Amniotic epithelial cell (primary cell): ENCODE measurements at regions not wholly inside any gene's neighbourhood (a gene's known extent, or its start where the extent isn't known, plus 50 kb on each side); places are given as distances from the start of the nearest gene placed in this dataset.

ENCODE experiments used
- DNase-seq: peaks from one replicate; pipeline ENCODE4 v3.0.0-alpha.2; 2010; ENCODE audit warnings: low read depth

- no peak for DNase-seq
Observed at GRCh38 chr17:53166731-53167130, 656.0 kb upstream of the KIF2B start.

DNA sequence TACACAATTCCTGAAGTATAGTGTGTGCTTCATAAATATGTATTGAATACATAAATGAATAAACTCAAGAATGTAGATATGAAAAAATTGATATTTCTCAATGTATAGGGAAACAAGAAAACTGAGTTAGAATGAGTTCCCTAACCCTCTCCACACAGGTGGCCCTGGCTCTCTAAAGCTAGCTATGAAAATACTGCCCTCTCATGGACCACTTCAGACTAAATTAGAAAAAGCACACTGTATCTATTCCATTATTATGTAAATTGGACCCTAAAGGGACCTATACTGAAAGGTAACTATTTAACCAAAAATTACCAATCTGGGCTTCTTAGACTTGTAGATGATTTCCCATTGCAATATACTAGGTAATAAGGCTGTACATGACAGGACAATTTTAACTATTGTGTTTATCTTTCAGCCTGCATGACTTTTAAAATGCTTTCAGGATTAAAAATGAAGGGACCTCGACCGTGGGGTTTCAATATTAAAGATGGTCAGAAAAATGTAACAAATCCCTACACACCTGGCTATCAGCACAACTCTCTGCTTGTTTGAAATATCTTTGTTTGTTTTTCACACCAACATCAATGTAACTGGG, 672.5 kb upstream of the KIF2B start:
- no peak for DNase-seq

DNA sequence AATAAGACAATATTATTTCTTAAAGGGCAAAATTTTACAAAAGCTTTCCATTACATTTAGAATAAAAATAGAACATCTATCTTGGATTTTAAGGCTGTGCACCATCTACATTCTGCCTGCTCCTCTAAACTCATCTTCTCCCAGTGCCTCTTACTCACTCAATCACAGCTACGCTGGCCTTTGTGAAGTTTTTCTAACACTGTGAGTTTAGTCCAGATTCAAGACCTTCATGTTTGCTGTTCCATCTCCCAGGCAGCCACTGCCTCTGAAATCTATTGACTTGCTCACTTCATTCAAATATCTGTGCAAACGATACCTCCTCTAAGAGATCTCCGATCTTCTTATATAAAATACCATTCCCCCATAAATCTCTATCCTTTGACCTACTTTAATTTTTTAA, 673.4 kb upstream of the KIF2B start:
- no peak for DNase-seq

DNA sequence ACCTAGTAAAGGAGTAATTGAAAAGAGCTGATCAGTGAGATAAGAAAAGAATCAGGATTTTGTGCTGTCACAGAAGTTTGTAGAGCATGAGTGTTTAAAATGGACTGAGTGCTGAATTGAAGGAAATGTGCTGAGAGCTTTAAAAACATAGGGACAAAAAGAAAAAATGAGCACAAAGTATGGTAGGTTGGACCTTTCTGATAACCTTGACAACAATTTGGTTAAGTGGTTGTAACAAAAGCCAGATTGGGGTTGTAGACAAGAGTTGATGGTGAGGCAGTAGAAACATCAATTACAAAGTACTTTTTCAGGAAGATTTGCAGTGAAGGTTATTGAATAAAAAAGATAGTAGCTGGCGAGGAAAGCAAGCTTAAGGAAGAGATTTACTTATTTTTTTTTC, 674.7 kb upstream of the KIF2B start:
- DNase-seq: no peak

DNA sequence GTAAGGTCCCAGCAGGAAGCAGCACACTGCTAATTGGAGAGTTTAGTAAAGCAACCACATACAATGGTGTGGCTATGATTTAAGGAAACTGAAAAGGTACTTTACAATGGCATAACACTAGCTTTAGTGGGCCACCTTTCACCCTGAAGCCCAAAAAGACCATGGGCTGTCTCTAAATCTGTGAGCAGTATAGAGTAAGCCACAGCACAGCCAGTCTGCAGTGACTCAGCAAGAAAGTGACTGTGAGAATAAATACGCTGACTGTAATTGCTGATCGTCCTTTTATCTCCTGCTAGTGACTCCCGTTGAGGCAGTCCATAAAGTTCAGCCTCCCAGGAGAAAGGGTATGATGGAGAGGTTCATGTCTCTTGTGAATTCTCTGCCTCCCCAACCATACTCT, 679.8 kb upstream of the KIF2B start:
- no peak for DNase-seq

DNA sequence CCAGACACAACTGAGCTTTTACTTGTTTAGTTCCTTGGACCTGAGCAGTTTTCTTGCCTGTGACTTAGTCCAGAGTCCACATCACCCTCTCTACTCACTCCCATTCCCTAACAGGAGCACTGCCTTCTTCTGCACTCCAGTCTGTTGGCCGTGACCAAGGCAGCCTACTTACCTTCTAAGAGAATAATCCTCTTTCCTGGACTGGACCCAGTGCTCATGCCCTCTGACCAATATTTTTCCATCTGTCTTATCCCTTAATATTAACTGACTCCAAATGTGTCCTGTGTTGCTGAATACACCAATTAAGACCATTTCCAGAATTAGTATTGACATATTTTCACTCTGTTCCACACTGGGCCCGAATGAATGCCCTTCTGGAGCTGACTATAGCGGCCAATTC, 681.0 kb upstream of the KIF2B start:
- no peak for DNase-seq

- no peak for DNase-seq
Observed at GRCh38 chr17:53141280-53141679, 681.4 kb upstream of the KIF2B start.

DNA sequence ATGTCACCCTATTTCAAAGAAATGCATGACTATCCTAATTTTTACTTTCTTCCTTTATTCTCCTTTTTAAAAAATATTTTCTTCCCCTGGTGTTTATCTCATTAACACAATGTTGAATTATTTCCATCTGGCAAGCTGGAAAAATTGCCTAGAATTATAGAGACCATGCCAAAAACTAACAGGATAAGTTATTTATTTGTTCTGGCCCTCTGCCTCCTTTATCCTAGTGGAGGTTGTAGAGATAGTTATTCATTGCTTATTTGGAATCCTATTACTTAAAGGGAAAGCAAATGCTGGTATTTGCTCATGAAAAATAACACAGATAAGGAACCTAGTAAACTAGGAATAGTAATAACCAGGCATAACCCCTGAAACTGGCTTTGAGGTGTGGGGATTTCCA, 684.9 kb upstream of the KIF2B start:
- DNase-seq: no peak

- DNase-seq: no peak
Observed at GRCh38 chr17:53135969-53136368, 686.8 kb upstream of the KIF2B start.

DNA sequence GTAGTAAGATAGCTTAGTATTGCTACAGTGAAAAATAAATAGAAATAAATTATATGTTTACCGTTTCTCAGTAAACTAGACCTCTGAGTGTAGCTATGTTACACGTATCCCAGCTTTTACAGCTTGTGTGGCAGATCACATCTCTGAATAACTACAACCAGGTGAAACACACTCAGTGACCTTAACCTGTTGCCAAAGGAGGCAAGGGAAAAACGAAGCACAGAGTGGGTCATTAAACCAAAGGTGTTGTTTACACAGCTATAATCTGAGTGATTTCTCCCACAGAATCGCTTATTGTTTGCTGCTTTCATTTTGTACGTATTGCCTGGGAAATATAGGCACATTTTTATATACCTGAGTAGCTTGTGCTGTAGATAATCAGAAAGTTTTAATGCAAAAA, 688.2 kb upstream of the KIF2B start:
- DNase-seq: no peak

GRCh38 chr17:53133876-53134275, 688.9 kb upstream of the KIF2B start:
- DNase-seq: no peak

DNA sequence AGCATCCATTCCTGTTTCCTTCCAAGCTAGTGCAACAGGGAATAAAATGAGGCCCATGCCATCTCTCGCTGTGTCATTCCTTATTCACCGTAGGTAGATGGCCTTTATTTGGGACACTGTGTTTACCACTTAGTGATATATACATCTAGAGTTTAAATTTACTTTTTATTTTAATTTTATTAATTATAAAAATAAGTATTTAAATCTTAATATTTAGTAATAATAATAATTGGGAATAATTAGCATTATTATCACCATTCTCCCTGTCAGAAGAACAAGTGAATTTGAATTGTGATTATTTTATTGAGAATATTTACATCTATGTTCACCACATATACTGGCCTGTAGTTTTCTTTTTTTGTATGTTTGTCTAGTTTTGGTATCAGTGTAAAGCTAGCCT, 692.9 kb upstream of the KIF2B start:
- DNase-seq: no peak

DNA sequence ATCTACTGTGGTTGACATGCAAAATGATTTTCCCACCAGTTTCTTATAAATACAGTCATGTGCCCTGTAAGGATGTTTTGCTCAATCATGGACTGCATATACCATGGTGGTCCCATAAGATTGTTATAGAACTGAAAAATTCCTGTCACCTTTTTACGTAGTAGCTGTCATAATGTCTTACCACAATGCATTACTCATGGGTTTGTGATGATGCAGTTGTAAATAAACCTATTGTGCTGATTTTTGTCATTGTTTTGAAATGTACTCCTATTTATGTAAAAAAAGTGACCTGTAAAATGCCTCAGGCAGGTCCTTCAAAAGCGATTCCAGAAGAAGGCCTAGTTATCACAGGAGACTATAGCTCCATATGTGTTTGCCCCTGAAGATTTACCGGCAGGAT, 695.4 kb upstream of the KIF2B start:
- no peak for DNase-seq

- no peak for DNase-seq
Observed at GRCh38 chr17:53122966-53123365, 699.8 kb upstream of the KIF2B start.

- DNase-seq: no peak
Observed at GRCh38 chr17:53119773-53120172, 703.0 kb upstream of the KIF2B start.

GRCh38 chr17:53118948-53119347, 703.8 kb upstream of the KIF2B start:
- no peak for DNase-seq

- no peak for DNase-seq
Observed at GRCh38 chr17:53106886-53107285, 715.8 kb upstream of the KIF2B start.

DNA sequence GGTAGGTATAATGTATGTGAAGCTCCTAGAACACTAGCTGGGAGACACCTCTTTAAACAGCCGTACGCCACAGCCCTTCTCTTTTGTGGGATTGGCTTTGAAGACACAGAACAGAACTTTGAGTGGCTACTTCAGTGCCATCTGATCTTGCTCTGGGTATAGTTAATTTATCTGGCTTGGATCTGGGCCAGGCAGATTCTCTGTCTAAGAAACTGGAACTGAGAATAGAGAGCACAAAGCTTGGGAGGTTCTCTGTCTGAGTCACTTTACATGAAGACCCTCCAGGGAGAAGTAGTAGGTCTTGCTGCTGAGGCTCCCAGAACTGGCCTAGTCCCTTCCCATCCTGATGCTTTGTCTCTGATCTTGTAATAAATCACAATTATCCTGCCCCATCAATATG, 721.0 kb upstream of the KIF2B start:
- no peak for DNase-seq

DNA sequence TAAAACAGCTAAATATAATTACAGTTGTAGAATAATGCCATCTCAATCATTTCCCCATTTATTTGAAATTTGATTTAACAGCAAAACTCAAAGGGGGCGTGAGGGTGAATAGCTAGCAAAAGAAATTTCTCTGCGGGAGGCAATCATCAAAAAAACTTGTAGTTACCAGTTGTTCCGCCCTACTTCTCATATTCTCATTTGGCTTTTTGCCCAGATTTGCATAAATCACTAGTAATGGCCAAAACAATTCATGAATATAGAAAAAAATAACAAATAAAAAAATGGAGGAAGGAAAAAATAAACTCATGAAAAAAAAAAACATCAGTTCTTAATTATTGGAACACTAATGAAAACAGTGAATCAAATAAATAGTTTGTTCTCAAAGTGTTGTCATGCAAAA, 722.6 kb upstream of the KIF2B start:
- DNase-seq: no peak

- DNase-seq: no peak
Observed at GRCh38 chr17:53093391-53093790, 729.3 kb upstream of the KIF2B start.

DNA sequence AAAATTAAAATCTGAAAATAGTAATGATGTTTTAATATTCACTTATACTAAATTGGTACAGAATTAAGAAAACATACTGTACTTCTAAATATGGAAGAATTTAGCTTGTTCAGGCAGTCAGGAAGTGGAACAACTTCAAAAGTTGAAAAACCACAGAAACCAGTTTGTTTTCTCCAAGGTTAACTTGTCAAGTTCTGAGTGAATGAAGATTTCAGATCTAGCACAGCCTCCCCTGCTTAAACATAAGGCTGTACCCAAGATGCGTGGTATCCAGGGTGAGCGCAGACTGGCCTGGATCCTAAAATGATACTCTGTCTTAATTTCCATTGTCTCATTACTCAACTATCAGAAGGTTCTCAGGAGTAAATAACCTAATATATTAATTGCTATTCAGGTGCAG, 730.7 kb upstream of the KIF2B start:
- DNase-seq: no peak

- DNase-seq: no peak
Observed at GRCh38 chr17:53090770-53091169, 732.0 kb upstream of the KIF2B start.

DNA sequence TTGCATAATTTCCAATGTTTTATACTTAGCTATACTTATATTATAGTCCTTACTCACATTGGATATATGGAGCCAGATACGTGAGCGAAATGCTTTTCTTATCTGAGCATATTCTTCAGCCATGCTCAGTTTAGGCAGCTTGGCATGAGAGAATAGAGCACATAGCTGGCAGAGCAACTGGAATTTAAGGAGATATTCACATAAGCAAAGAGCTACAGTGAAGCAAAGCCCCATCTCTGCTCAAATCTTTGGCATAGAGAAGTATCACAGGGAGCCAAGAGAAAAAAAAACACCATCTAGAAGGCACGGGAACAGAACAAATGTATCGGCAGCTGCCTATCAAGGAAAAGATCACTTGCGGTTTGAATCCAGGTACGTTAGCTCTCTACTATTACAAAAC, 734.2 kb upstream of the KIF2B start:
- DNase-seq: no peak

- DNase-seq: no peak
Observed at GRCh38 chr17:53061446-53061845, 761.3 kb upstream of the KIF2B start.

- no peak for DNase-seq
Observed at GRCh38 chr17:53058031-53058430, 764.7 kb upstream of the KIF2B start.
